H1 (cell line): ENCODE measurements at regions not wholly inside any gene's neighbourhood (a gene's known extent, or its start where the extent isn't known, plus 50 kb on each side); places are given as distances from the start of the nearest gene placed in this dataset.

Experiments used
- CTCF ChIA-PET: fragments of 300-600 bp; sonication (Branson Sonifier 250); formaldehyde crosslinking; loops from one replicate; lab custom pipeline; 2021; ENCODE audit not compliant: partially characterized antibody; lab: Charles Lee
- POLR2A ChIA-PET: fragments of 300-600 bp; sonication (Branson Sonifier 250); formaldehyde crosslinking; loops from one replicate; lab custom pipeline; 2021; ENCODE audit warnings: inconsistent platforms; ENCODE audit not compliant: partially characterized antibody; lab: Charles Lee
- DNase-seq, 2 experiments: peaks; one replicate each; pipeline versions ENCODE4 v3.0.0 to v3.0.0-alpha.2; 2010 to 2022; ENCODE audit warnings: low spot score in 2 of 2, low read depth in 1 of 2, mixed read lengths in 1 of 2
- FAIRE-seq: peaks from 2 replicates; lab custom pipeline; 2011; peaks lifted over from hg19 to GRCh38; lab: Jason Lieb, UNC
- H2AFZ ChIP-seq: 2 replicates; pipeline ENCODE4 v1.8.1; 2012; ENCODE audit warnings: low read length, inconsistent platforms
- H2AK5ac ChIP-seq: 2 replicates; pipeline ENCODE4 v1.6.1; 2013; ENCODE audit warnings: low read depth, low read length
- H2BK120ac ChIP-seq: replicated peaks from 2 replicates; pipeline ENCODE3; 2013; ENCODE audit warnings: low read depth, low read length, inconsistent platforms
- H2BK12ac ChIP-seq: 2 replicates; pipeline ENCODE4 v1.6.1; 2013; ENCODE audit warnings: low read depth, low read length
- H2BK15ac ChIP-seq: 2 replicates; pipeline ENCODE4 v1.6.1; 2013; ENCODE audit warnings: low read length
- H2BK20ac ChIP-seq: 2 replicates; pipeline ENCODE4 v1.6.1; 2013; ENCODE audit warnings: low read length
- H2BK5ac ChIP-seq: 2 replicates; pipeline ENCODE4 v1.6.1; 2013; ENCODE audit warnings: low read depth, low read length
- H3K14ac ChIP-seq: 2 replicates; pipeline ENCODE4 v1.6.1; 2013; ENCODE audit warnings: inconsistent platforms; ENCODE audit not compliant: insufficient read length
- H3K18ac ChIP-seq: 2 replicates; pipeline ENCODE4 v1.6.1; 2013; ENCODE audit warnings: low read length; ENCODE audit errors: extremely low read depth
- H3K23ac ChIP-seq: 2 replicates; pipeline ENCODE4 v1.6.1; 2013; ENCODE audit warnings: inconsistent platforms; ENCODE audit not compliant: insufficient read length
- H3K23me2 ChIP-seq: 2 replicates; pipeline ENCODE4 v1.6.1; 2013; ENCODE audit warnings: low read depth, low read length
- H3K27ac ChIP-seq: 2 replicates; pipeline ENCODE4 v1.6.1; 2011; ENCODE audit warnings: low read depth, low read length, inconsistent platforms
- H3K27me3 ChIP-seq, 4 experiments: replicated peaks in 1 of 4; 1 replicate in 1 of 4; 2 replicates in 3 of 4; pipeline versions ENCODE4 v1.6.1 to v1.8.1; 2011 to 2013; ENCODE audit warnings: low read length in 3 of 4, mild to moderate bottlenecking in 3 of 4, inconsistent platforms in 2 of 4, mixed read lengths in 2 of 4, moderate library complexity in 1 of 4; ENCODE audit not compliant: control insufficient read depth in 3 of 4, insufficient read depth in 3 of 4; ENCODE audit errors: extremely low read depth in 1 of 4
- H3K36me3 ChIP-seq, 4 experiments: 2 replicates each; pipeline versions ENCODE4 v1.6.1 to v1.8.1; 2011 to 2013; ENCODE audit warnings: mild to moderate bottlenecking in 4 of 4, low read length in 3 of 4, moderate library complexity in 2 of 4, control low read depth in 1 of 4, inconsistent platforms in 1 of 4; ENCODE audit not compliant: insufficient read depth in 4 of 4, control insufficient read depth in 2 of 4
- H3K4ac ChIP-seq: replicated peaks from 2 replicates; pipeline ENCODE3; 2013; ENCODE audit warnings: low read length, low read depth, mixed read lengths, inconsistent platforms; ENCODE audit not compliant: insufficient read length
- H3K4me1 ChIP-seq, 4 experiments: replicated peaks in 1 of 4; 1 replicate in 1 of 4; 2 replicates in 3 of 4; pipeline versions ENCODE4 v1.6.1 to v1.8.1; 2011 to 2013; ENCODE audit warnings: low read length in 3 of 4, inconsistent platforms in 2 of 4, mixed read lengths in 1 of 4; ENCODE audit not compliant: insufficient read depth in 4 of 4, control insufficient read depth in 3 of 4
- H3K4me2 ChIP-seq, 2 experiments: 2 replicates each; pipeline versions ENCODE4 v1.6.1 to v1.8.1; 2011 to 2013; ENCODE audit warnings: low read depth in 2 of 2, low read length in 2 of 2, control low read depth in 1 of 2, inconsistent platforms in 1 of 2, mild to moderate bottlenecking in 1 of 2; ENCODE audit not compliant: insufficient read depth in 1 of 2
- H3K4me3 ChIP-seq, 4 experiments: fragments of 200-600, 300-600 bp in 1 of 4; sonication (generic), shearing (Covaris generic), sonication (Bioruptor Twin) in 1 of 4; 2 replicates each; pipeline versions ENCODE4 v1.5.1 to v1.8.1; 2011 to 2016; ENCODE audit warnings: low read length in 4 of 4, low read depth in 3 of 4, control low read depth in 2 of 4, inconsistent platforms in 2 of 4, mild to moderate bottlenecking in 2 of 4, mixed read lengths in 1 of 4, moderate library complexity in 1 of 4; ENCODE audit not compliant: insufficient read depth in 2 of 4; ENCODE audit errors: extremely low read depth in 1 of 4
- H3K56ac ChIP-seq: replicated peaks from 2 replicates; pipeline ENCODE3; 2013; ENCODE audit warnings: low read depth, mild to moderate bottlenecking, mixed read lengths, low read length, inconsistent platforms; ENCODE audit not compliant: insufficient read length
- H3K79me1 ChIP-seq: 2 replicates; pipeline ENCODE4 v1.6.1; 2013; ENCODE audit warnings: low read depth, low read length, control low read depth
- H3K79me2 ChIP-seq, 2 experiments: 2 replicates each; pipeline versions ENCODE4 v1.6.1 to v1.8.1; 2012 to 2013; ENCODE audit warnings: low read length in 2 of 2, mild to moderate bottlenecking in 2 of 2, inconsistent platforms in 1 of 2; ENCODE audit not compliant: insufficient read depth in 2 of 2, control insufficient read depth in 1 of 2
- H3K9ac ChIP-seq, 4 experiments: replicated peaks in 1 of 4; 1 replicate in 1 of 4; 2 replicates in 3 of 4; pipeline versions ENCODE4 v1.6.1 to v1.8.1; 2011 to 2013; ENCODE audit warnings: low read depth in 3 of 4, low read length in 3 of 4, control low read depth in 2 of 4, mild to moderate bottlenecking in 2 of 4, moderate library complexity in 2 of 4, inconsistent platforms in 1 of 4; ENCODE audit errors: extremely low read depth in 1 of 4
- H3K9me3 ChIP-seq, 2 experiments: 2 replicates each; pipeline versions ENCODE4 v1.6.1 to v1.8.1; 2012 to 2013; ENCODE audit warnings: mild to moderate bottlenecking in 2 of 2, moderate library complexity in 2 of 2, control low read depth in 1 of 2, inconsistent platforms in 1 of 2, low read depth in 1 of 2, low read length in 1 of 2, mixed read lengths in 1 of 2; ENCODE audit not compliant: insufficient read depth in 2 of 2
- H4K20me1 ChIP-seq, 2 experiments: replicated peaks in 1 of 2; 2 replicates each; pipeline versions ENCODE3 to v1.8.1; 2011 to 2013; ENCODE audit warnings: inconsistent platforms in 2 of 2, low read length in 2 of 2, mild to moderate bottlenecking in 1 of 2; ENCODE audit not compliant: insufficient read depth in 2 of 2, control insufficient read depth in 1 of 2
- H4K5ac ChIP-seq: 2 replicates; pipeline ENCODE4 v1.6.1; 2013; ENCODE audit warnings: low read length, low read depth, mixed read lengths, inconsistent platforms; ENCODE audit not compliant: insufficient read length
- H4K8ac ChIP-seq: 2 replicates; pipeline ENCODE4 v1.8.0; 2013; ENCODE audit warnings: mild to moderate bottlenecking, moderate library complexity, low read length, inconsistent platforms; ENCODE audit not compliant: insufficient read depth; ENCODE audit errors: extremely low read depth
- H4K91ac ChIP-seq: replicated peaks from 2 replicates; pipeline ENCODE3; 2013; ENCODE audit warnings: low read length, mixed read lengths, inconsistent platforms; ENCODE audit not compliant: insufficient read length
- ATF2 ChIP-seq: IDR thresholded peaks from 2 replicates; pipeline ENCODE4 v1.6.1; 2012; ENCODE audit warnings: low read length, inconsistent platforms
- E2F6 ChIP-seq: IDR thresholded peaks from 2 replicates; pipeline ENCODE4 v1.6.1; 2012; ENCODE audit warnings: inconsistent platforms
- EGR1 ChIP-seq: IDR thresholded peaks from 2 replicates; pipeline ENCODE4 v1.6.1; 2011; ENCODE audit warnings: low read depth, low read length, borderline replicate concordance
- EZH2 ChIP-seq: fragments of 200-600 bp; sonication (generic); IDR thresholded peaks from 2 replicates; pipeline ENCODE4 v1.7.1; 2012; ENCODE audit warnings: low read depth, mild to moderate bottlenecking, moderate library complexity, low read length, inconsistent platforms; ENCODE audit not compliant: severe bottlenecking
- HDAC6 ChIP-seq: IDR thresholded peaks from one replicate; pipeline ENCODE4 v1.7.1; 2012; ENCODE audit warnings: low read depth, mild to moderate bottlenecking, inconsistent platforms, low read length, moderate library complexity
- JUND ChIP-seq: IDR thresholded peaks from 2 replicates; pipeline ENCODE4 v1.6.1; 2011; ENCODE audit warnings: mild to moderate bottlenecking, improper control_type of control experiment, low read length
- KDM4A ChIP-seq: IDR thresholded peaks from one replicate; pipeline ENCODE4 v1.7.1; 2012; ENCODE audit warnings: low read depth, mild to moderate bottlenecking, moderate library complexity, low read length, inconsistent platforms; ENCODE audit not compliant: severe bottlenecking
- MAX ChIP-seq: IDR thresholded peaks from 2 replicates; pipeline ENCODE4 v1.6.1; 2012; ENCODE audit warnings: inconsistent platforms
- RAD21 ChIP-seq, 2 experiments: IDR thresholded peaks in 1 of 2; conservative IDR thresholded peaks in 1 of 2; 2 replicates each; pipeline ENCODE4 v1.6.1; 2011; ENCODE audit warnings: low read depth in 2 of 2, low read length in 2 of 2, improper control_type of control experiment in 1 of 2, inconsistent platforms in 1 of 2, mild to moderate bottlenecking in 1 of 2, moderate library complexity in 1 of 2
- SIRT6 ChIP-seq: IDR thresholded peaks from one replicate; pipeline ENCODE4 v1.7.1; 2012; ENCODE audit warnings: low read length, inconsistent platforms
- SRF ChIP-seq: IDR thresholded peaks from 2 replicates; pipeline ENCODE4 v1.6.1; 2011; ENCODE audit warnings: mild to moderate bottlenecking, low read depth, low read length, moderate library complexity
- SUZ12 ChIP-seq: fragments of 200-600 bp; sonication (generic); IDR thresholded peaks from 2 replicates; pipeline ENCODE4 v1.6.1; 2012; ENCODE audit warnings: mild to moderate bottlenecking, inconsistent platforms, low read length, moderate library complexity, mixed read lengths
- WGBS, 2 experiments: shearing (Covaris generic) in 1 of 2; methylation state at CpG; one replicate each; pipeline versions ENCODE4 v1.1.6 to v1.1.7; 2013 to 2015; ENCODE audit warnings: low lambda C conversion rate in 2 of 2, mixed read lengths in 2 of 2, inconsistent platforms in 1 of 2, low coverage in 1 of 2, missing lambda C conversion rate in 1 of 2; ENCODE audit not compliant: insufficient replicate concordance in 2 of 2, insufficient coverage in 1 of 2, insufficient read length in 1 of 2; ENCODE audit errors: extremely low coverage in 1 of 2, missing lambda C conversion rate in 1 of 2; 5-methylcytosine and 5-hydroxymethylcytosine counted together

GRCh38 chr7:152937282-152937681 is 177.7 kb downstream of the ACTR3B start:
- 91% methylated on average over 1 of the region's 1 CpG; no CpG with 5 or more reads in 1 of the 2 experiments for WGBS, 2 experiments
- no peak overlapping the region for H2BK120ac ChIP-seq
- ChIA-PET CTCF (no interaction called here), POLR2A (no interaction called here)
- H3K23ac ChIP-seq: no peak overlapping the region
- no peak overlapping the region for H2AFZ ChIP-seq
- H3K36me3 ChIP-seq: no peaks in the 10 kb centered on the region
- no peaks in the 10 kb centered on the region for H4K20me1 ChIP-seq
- no peaks in the 10 kb centered on the region for H3K79me1 ChIP-seq
- no peak overlapping the region for H4K5ac ChIP-seq
- H3K14ac ChIP-seq: no peak overlapping the region
- no peak overlapping the region for H3K4me2 ChIP-seq
- no peak overlapping the region for H3K18ac ChIP-seq
- H3K4me3 ChIP-seq: no peak overlapping the region
- FAIRE-seq (no peak), DNase-seq (no peak)
- no peak overlapping the region for H3K9ac ChIP-seq
- H2BK15ac ChIP-seq: no peak overlapping the region
- H3K56ac ChIP-seq: no peak overlapping the region
- H2BK5ac ChIP-seq: no peak overlapping the region
- no peaks in the 10 kb centered on the region for H3K9me3 ChIP-seq
- no peak overlapping the region for H3K27ac ChIP-seq
- no peak overlapping the region for H2BK12ac ChIP-seq
- no peak overlapping the region for H2AK5ac ChIP-seq
- no peak overlapping the region for H4K8ac ChIP-seq
- no peaks in the 10 kb centered on the region for H3K27me3 ChIP-seq
- no peak overlapping the region for H4K91ac ChIP-seq
- H3K23me2 ChIP-seq: no peaks in the 10 kb centered on the region
- H3K4me1 ChIP-seq: peaks cover 0 to 14% (median 3%) of the 10 kb centered on the region in 4 experiments; a peak in 3 of 7 replicates
- no peaks in the 10 kb centered on the region for H3K79me2 ChIP-seq
- H3K4ac ChIP-seq: no peak overlapping the region
- no peak overlapping the region for H2BK20ac ChIP-seq
- no peak for TF ChIP-seq EZH2
- no peak for TF ChIP-seq MAX
- no peak for TF ChIP-seq SRF
- no peak for TF ChIP-seq SUZ12
- TF ChIP-seq KDM4A: no peak
- no peak for TF ChIP-seq HDAC6
- TF ChIP-seq JUND: no peak
- no peak for TF ChIP-seq ATF2
- TF ChIP-seq E2F6: no peak
- TF ChIP-seq EGR1: no peak
- no peak for TF ChIP-seq SIRT6
- no peak for TF ChIP-seq RAD21 (IDR thresholded peaks at IDR 0.05 in 1 of 2, conservative IDR thresholded peaks at IDR 0.05 in 1 of 2; ENCODE audit: low read depth in 2 of 2, low read length in 2 of 2)
